ENCODE measurements at regions not wholly inside any gene's neighbourhood (a gene's known extent, or its start where the extent isn't known, plus 50 kb on each side); places are given as distances from the start of the nearest gene placed in this dataset.

DNA sequence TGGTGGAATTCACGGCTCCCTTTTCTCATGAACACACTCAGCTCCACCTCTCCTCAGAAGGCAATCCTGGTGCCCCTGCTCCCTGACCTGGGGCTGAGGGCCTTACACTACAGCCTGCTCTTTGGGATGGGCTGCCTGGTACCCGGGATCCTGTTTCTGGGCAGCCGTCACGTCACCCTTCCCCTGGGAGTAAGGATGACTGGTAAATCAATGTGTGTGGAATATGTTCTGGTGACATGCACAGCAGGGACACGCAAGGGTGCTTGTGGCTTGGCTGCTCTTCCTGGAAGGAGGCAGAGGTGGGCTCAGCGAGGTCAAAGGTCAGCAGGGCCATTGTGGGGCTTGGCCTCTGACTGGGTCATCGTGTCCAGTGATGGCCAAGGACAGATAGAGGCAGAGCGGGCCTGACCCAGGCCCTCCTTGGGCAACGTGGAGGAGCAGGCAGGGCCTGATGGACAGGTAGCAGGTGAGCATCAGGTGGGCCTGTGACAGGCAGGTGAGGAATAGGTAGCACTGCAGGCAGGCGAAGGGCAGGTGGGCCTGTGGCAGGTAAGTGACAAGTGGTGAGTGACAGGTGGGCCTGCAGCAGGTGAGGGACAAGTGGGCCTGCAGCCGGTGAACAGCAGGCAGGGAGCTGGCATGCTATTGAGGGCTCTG, 399.4 kb upstream of the IRX4 start:
- no peak for DNase-seq

DNA sequence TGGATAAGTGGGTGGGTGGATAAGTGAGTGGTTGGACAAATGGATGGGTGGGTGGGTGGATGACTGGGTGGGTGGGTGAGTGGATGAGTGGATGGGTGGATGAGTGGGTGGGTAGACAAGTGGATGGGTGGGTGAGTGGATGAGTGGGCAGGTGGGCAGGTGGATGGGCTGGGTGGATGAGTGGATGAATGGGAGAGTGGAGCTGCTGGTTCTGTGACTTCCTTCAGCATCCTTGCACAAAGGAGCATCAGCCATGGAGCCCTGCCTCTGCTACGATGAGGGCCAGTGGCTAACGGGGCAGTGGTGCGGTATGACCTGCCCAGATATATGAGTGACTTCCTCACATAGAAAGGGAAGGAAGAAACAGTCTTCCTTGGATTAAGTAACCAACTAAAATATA, 398.7 kb upstream of the IRX4 start:
- no peak for DNase-seq

DNA sequence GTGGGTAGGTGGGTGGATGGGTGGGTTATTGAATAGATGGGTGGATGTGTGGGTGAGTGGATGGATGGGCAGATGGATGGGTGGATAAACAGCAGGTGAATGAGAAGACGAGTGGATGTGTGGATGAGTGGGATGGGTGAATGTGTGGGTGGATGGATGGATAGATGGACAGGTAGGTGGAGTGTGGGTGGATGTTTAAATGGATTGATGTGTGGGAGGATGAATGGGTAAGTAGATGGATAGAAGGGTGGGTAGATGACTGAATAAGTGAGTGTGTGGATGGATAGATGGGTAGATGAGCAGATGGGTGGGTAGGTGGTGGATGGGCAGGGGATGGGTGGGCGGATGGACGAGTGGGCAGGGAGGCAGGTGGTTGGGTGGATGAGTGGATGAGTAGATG, 397.6 kb upstream of the IRX4 start:
- DNase-seq, result no peak

DNA sequence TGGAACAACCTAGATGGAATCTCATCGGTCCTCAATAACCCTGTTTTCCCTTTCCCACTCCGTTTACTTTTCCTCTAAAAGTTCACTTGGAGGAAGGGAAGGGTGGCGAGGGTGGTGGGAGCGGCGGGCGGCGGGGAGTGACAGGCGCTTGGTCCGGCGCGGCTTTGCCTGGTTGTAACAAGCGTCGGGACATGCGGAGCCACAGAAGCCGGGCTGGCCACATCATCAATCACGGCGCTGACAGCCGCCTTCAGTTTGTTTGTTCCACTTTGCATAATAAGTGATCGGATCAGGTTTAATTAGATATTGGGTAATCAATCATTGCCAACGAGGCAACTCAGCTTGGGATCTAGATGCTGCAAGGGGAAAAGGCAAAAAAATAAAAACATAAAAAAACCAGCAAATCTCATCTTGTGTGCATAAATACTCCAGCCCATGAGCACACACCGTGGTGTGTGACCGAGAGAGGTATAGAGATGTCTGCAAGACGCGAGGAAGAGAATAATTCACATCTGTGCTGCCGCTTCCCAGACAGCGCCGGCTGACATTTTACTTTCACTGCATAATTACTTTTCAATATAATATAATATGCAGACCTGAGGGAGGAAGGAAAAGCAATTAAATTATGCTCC, 396.2 kb upstream of the IRX4 start:
- DNase-seq, result no peak

DNA sequence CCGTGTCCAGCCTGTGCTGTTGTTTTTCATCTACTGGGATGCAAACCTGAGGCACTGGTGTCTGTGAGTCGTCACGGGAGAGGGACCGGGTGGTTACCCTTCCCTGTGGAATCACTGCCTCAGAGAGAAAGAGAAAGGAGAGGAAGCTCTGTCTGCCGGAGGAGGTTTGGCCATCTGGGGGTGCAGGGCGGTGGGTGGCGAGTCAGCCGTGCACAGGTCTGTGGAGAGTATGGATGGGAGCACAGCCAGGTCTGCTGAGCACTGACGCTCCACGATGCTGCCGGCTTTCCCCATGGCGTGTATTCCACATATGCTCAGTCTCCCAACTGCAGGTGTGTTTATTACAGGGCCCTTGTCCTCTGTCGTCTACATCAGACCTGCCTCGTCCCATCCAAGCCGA, 395.2 kb upstream of the IRX4 start:
- no peak for DNase-seq

DNA sequence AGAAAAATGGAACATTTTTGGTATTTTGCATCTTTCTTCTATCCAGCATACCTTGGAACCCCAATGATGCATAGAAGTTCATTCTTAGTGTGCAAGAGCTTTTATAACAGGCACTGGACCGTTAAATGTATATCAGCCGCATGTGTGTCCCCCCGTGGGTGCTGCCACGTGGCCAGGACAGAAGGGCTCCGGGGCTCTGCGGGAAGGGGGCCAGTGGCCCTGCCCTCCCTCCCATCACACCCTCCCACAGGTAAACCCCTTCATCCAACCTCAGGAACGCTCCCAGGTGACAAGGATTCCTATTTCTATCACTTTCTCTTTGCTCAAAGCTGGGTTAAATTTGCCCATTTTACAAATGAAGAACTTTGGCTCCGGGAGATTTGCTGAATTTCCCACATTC, 393.4 kb upstream of the IRX4 start:
- DNase-seq, result no peak

DNA sequence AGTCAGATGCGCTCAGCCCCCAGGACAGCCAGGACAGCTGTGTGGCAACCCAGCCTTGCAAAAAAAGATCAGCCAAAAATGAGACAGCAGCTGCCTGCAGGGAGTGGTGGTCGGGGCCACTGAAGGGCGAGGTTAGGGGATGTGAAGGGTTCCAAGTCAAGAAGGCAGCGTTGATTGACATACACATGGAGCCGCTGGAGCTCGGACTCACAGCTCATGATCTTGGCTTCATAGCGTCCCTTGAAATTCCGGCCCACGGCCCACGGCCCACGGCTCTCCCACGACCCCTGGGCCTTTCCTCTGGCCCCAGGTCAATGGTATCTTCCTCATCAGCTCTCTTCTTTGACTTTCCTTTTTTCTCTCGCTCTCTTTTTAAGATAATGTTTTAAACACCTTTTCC, 390.0 kb upstream of the IRX4 start:
- DNase-seq, result no peak

DNA sequence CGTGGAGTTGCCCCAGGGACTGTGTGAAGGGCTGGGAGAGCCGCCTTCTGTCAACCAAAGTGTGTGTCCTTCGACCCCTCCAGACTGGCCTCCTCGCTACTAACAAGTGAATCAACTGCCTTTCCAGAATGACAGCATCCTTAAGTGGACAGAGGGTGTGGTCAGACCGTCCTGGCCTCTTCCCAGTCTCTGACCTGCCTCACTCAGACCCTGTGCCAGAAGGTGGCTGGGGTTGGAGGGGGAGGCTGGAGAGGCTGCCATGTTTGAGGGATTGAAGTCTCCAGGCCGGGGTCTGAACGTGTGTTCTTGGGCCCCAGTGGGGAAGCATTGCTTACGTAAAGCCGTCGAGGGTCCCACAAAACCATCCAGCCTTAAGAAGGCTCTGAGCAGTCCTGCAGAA, 389.3 kb upstream of the IRX4 start:
- DNase-seq, result no peak

DNA sequence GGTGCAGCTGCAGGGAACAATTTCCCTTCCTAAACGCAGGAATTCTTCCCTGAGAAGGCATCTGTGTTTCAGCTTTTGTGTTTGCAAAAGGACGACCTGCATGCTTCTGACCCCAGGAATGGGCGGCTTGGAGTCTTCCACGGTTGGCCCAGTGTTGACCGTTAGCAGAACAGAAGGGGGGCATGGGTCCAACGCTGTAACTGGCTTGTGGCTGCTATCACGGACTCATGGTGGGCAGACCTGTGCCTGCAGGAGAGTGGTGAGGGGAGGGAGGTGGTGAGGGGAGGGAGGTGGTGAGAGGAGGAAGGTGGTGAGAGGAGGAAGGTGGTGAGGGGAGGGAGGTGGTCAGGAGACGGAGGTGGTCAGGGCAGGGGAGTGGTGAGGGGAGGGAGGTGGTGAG, 388.6 kb upstream of the IRX4 start:
- no peak for DNase-seq

DNA sequence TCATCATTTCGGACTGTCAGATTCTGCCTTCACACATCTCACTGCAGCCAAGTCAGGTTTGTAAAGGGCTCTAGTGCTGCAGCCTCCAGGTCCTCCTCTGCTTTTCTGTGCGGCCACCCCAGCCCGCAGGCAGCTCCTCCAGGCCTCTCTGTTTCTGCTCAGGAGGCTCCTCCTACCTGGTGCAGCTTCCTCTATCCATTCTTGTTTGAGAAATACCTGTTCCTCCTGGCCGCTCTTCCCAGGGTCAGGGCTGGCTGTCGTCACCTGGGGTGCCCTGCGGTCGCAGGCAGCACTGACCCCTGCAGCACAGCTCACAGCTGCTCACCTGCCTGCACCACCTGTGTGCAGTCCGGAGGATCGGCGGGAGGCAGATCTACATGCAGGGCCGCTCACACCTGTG, 387.7 kb upstream of the IRX4 start:
- DNase-seq, result no peak

DNA sequence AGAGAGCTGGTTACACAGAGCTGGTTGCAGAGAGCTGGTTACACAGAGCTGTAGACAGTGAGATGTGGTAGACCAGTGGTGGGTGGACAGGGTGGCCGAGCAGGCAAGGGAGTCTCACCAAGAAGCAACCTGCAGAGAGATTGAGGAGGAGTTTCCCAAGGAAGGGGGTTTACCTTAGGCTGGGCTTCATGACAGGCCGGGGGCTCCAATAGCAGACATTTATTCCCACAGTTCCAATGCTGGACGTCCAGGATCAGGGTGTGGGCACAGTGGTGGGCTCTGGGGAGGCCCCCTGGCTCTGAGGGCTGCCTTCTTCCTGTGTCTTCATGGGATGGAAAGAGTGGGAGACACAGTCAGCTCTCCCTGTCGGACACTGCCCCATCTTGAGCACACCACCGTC, 386.9 kb upstream of the IRX4 start:
- no peak for DNase-seq

DNA sequence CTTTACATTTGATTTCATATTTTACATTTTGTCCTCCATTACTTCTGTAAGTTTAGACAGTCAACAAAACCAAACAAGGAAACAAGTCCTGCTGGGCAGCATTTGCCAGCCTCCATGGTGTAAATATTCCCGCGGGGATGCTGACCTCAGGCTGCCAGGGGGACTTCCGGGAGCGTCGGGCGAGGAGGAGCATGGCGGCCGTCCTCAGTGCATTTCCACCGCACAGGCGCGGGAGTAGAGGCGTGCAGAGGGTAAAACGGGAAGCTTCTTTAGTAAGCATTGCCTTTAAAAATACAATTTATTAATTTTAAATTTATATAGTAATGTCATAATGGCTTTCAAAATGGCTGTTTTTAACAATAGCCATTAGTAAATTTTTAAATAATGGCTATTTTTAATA, 385.3 kb upstream of the IRX4 start:
- no peak for DNase-seq

DNA sequence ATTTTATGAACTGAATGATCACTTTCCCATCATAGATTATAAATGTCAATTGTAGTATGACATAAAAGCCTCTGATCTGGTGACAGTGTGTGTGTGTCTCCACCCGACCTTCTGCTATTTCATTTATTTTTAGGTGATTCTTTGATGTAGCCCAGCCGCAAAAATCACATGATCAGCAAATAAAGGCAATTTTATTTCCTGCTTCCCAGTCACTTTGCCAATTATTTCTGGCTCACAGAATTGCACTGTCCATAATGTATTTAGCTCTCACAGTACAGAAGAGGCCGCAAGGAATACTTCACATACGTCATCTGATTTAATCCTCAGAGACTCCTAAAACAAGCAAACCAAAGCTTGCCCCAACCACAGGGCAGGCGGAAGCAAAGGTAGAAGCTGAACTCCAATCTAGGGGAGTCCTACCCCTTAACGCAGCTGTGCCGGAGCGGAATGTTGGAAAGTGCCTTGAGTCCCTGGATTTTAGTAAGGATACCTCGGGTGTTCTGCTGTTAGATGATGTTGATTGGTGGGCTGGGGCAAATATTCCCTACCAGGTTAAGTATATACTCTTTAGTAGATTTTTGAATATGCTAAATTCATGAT, 384.0 kb upstream of the IRX4 start:
- no peak for DNase-seq

DNA sequence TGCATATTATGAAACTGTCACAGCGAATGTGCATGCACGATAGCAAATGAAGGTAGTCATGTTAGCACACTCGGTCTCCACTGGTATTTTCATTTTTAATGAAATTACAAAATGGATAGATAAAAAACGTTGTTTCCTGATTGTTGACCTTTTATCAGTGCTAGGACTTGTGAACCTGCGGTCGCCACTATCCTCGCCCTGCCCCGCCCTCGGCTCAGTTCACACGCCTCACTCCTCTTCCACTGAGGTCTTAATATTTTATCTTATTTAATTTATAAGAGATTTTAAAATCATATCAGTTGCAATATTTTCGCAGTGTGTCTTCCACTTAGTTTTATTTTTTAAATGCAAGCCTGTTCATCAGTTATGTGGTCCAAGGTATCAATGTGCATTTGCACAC, 382.6 kb upstream of the IRX4 start:
- no peak for DNase-seq

DNA sequence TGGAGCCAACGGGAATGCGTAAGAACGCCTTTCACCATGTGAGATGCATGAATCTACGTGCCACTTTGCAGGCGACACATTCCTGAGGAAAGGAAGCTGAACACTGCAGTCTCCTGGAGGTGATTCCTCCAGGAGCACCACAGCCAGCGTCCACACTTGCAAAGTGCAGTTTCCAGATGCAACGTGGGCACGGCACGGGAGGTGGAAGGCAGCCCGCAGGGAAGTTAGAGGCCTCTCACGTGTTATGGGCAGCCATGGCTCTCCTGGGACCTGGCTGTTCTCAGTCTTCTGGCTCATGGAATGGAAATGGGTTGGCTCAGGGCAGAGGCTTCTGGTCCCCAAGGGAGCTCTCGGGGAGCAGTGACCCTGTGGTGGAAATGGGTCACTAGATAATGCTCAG, 381.0 kb upstream of the IRX4 start:
- DNase-seq, result no peak

DNA sequence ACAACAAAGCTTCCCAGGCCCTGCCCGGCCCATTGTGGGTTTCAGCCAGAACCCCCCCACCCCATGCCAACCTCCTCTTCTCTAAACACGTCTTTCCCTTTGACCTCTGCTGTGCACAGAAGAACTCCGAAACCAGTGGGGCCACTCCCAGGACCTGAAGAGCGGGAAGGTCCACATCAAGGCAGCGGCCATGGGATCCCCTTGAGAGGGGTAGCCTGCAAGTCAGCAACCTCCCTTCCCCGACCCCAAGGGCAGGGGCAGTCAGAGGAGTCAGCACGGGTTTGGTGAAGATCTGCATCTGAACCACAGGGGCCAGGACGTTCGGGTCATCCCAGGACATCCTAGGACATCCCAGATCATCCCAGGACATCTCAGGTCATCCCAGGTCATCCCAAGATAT, 379.9 kb upstream of the IRX4 start:
- DNase-seq, result no peak

DNA sequence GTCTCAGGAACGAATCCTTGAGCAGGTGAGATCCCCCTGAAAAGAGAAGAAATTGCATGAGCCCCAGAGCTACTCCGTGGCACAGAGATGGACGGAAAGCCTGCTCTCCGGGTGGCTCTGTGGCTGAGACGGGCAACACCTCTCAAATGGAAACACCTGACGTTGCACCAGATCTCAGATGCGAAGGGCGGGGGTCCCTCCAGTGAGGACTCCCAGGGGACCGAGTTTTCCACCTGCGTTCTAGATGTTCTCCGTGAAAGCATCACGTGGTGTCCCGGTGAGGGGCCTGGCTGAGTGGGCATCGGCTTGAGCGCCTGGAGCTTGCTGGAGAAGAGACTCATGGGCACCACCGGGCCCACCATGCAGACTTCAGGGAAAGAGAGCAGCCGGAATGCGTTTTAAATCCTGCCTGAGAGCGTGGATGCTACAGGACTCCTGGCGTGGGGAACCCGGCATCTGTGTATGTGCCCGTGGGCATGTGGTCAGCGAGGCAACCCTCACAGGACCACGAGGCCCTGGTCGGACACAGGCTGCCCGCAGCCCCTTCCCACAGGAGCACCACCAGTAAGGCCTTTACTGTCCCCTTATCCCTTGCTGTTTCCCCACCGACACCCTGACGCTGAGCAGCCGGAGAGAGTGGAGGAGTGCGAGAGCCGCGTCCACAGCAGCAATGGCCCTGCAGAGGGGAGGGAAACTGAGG, 378.4 kb upstream of the IRX4 start:
- DNase-seq, result no peak

DNA sequence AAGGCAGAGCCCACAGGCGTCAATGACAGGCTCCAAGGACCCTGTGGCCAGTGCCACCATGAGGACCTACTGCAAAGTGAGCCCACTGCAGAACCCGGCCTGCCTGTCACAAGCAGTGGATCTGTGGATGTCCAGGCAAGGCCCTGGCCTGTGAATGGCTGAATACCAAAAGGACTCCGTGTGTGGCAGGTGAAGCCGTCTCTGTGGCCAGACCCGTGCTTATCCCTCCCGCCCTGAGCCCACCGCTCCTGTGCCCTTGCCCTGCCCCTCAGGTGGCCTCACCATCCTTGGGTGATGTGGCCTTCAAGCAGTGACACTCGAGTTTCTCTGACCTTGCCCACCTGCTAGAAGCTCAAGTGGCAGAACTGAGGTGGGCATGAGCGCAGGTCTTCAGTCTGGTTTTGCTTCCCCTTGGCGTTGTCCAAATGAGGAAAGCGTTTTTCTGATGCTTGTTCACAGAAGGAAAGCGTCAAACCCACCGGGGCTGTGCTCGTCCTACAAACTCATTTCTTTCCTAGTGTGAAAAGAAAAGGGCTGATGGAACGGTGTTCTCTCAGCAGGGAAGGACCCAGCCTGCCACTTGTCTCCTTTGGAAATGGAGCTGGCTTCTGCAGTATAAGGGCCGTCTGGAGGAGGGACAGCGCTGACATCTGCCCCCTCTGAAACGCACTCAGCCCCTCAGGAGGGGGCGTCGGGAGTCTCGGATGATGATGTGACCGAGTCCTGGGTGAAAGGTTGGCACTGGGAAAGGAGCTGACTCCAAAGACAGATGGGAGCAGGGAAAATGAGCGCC, 377.7 kb upstream of the IRX4 start:
- DNase-seq, result no peak

DNA sequence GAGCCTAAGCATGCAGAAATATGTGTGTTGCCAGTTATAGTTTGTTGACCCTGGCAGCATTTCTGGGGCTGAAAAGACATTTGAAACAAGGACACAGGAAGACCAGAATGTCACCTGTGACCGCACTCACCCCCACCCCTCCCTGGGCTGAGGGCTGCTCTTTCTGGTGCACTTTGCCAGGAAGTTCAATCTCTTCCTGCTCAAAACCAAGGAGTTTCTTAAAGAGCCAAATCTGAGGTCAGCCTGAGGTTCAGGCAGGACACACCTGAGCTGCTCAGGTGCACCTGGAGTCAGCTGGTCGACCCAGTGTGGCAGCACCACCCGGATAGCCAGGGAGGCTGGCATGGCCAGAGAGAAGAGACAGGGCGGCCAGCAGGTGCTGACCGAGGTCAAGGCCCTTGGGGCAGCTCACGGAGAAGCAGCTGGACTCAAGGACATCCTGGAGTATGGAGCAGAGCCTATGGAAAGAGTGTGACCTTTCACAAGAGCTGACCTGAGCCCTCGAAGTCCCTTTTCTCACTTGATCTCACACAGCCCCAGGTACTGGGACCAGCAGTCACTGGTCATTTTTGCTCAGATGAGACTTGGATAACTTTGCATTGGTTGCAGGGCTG, 376.9 kb upstream of the IRX4 start:
- no peak for DNase-seq

DNA sequence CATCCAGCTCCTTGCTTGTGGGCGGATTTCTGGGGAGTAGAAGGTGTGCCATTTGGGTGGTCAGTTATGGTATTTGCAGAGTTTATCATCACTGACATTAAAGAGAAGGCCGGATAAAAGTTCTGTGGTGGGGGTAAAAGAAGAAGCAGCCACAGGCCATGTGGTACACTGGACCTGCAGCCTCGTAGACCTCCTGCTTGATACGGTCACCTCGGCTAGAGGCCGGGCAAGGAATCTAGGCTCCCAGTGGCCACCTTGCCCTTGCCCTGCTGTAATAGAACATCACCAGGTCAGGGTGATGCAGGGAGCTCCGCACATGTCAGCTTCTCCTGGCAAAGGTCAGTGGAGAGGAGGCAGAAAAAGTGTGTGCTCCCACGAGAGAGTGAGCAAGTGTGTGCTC, 376.1 kb upstream of the IRX4 start:
- no peak for DNase-seq

DNA sequence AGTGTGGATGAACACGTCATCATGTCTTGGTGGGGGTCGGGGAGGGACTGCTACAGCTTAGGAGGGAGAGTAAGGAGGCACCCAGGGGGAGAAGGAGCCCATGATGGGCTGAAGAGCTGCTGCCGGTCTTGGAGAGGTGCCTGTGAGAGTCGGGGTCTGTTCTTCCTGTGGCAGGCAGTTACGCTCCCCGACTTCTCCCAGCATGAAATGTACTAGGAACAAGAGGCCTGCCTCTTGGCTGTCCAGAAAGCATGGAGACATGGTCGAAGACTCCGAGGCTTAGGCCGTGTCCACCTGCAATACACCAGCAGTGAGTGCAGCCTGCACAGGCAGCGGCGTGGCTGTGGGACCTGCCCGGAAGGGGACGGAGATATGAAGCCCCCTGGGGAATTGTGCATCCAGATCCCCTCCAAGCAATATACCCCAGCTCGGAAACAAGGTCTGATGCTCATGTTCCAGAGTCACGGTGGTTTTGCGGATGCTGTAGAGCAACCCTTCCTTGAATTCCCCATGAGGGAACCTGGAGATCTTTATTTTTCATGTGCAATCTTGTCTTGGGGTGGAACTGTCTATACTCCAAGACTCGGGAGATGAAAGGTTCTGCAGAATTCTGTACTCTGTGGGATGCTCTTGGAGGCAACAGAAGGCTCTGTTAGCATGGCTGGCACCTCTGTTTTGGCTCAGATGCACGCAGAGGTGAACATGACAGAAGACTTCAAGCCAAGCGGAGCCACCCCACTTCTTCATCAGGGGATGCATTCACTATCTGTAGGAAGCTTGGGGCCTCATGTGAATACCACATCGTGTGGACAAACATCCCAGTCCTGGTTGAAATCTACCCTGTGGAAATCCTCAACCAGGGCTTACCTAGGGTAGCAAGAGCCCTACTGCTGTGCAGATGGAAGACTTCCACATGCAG, 374.9 kb upstream of the IRX4 start:
- DNase-seq, result no peak
